Islet precursor cell (in vitro differentiated cells): ENCODE measurements at regions not wholly inside any gene's neighbourhood (a gene's known extent, or its start where the extent isn't known, plus 50 kb on each side); places are given as distances from the start of the nearest gene placed in this dataset.
A peak's percentile ranks its signal among the peaks of the same experiment; 100 is the strongest.

ENCODE experiments used
- DNase-seq: peaks from one replicate; pipeline ENCODE4 v3.0.0-alpha.2; 2018

- DNase-seq, result no peak
Observed at GRCh38 chr9:12934545-12935272, 159.9 kb downstream of the LURAP1L start.

GRCh38 chr9:12935714-12936113 is 160.9 kb downstream of the LURAP1L start:
- DNase-seq, result no peak

GRCh38 chr9:12954441-12954840 is 179.6 kb downstream of the LURAP1L start:
- no peak for DNase-seq

- DNase-seq, result peak; percentile 94
Observed at GRCh38 chr9:12955510-12956163, 180.8 kb downstream of the LURAP1L start.

DNA sequence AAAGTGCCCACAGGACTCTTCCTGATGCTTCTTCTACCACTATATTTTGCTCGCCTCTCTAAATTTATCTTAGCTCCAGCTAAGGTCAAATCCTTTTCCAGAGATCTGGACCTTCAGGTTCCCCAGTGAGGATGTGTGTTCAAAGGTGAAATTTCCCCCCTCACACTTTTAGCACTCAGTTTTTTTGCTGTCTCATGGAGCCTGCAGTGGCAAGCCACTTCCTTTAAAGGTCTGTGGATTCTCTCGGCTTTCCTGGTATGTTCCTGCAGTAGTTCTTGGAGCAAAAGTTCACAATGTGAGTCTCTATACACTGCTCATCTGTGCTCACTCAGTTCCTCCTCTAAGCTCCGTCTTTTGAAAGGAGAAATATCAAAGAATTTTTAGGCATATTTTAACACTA is 181.4 kb downstream of the LURAP1L start:
- peak; percentile 66 for DNase-seq

DNA sequence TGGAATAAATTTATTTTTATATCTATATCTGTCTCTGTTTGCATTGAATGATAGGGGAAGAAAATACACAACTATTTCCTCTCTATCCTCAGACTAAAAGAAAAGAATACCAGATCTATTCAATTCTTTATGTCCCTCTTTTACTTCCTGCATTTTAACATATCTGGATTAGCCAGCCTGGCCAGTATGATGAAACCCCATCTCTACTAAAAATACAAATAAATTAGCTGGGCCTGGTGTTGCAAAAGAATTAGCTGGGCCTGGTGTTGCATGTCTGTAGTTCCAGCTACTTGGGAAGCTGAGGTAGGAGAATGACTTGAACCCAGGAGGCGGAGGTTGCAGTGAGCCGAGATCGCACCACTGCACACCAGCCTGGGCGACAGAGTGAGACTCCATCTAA is 182.0 kb downstream of the LURAP1L start:
- DNase-seq, result no peak

- no peak for DNase-seq
Observed at GRCh38 chr9:12958279-12958678, 183.5 kb downstream of the LURAP1L start.

DNA sequence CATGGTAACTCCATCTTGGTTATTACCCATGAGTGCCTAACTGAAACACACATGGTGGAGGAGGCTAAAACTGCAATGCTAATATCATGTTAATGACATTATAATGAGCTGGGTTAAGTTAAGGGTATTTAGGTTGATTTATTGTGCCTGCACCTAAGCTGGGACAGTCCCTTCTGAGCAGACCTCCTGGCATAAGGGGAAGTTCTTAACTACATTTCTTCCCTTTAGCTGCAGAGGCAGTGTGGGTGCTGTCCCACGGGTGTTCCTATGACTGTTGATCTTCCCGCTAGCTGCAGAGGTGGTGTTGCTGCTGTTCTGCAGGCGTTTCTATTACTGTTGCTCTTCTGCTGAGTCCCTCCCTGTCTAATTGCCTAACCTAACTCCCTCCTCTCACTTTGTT is 183.9 kb downstream of the LURAP1L start:
- DNase-seq, result no peak

GRCh38 chr9:12961276-12961809 is 186.5 kb downstream of the LURAP1L start:
- no peak for DNase-seq

- no peak for DNase-seq
Observed at GRCh38 chr9:12963537-12963936, 188.7 kb downstream of the LURAP1L start.

GRCh38 chr9:12964271-12964670 is 189.5 kb downstream of the LURAP1L start:
- DNase-seq, result no peak

DNA sequence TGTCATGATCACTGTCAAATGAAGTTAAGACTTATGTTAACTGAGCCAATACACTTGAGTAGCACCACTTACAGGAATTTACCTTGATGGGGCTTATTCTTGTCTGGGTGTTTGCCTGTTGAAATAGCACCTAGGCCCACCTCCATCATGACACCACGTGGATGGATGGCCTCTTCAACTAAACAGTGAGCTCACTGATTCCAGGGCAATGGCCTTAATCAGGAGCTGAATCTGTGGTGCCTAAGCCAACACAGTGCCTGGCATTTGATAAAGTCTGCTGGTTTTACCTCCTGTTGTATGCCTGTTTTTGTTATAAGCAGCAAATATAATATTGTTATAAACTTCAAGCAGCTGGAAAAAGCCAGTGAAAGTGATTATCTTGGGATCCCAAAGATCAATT is 190.5 kb downstream of the LURAP1L start:
- DNase-seq, result no peak

DNA sequence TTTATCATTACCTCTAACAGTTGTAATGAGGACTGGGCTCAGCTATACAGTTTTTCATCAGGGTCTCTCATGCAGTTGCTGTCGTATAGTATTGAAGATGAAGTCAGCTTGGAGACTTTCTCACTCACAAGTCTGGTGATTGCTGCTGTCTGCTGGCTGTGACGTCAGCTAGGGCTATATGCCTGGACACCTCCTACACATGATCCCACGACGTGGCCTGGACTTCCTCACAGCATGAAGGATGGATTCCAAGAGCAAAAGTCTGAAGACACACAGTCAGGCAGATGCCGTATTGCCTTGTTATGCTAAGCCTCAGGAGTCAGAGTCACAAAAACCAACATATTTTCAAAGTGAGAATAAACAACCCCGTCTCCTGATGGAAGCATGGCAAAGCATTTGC is 193.3 kb downstream of the LURAP1L start:
- peak; percentile 96 for DNase-seq

GRCh38 chr9:12972608-12973589 is 198.1 kb downstream of the LURAP1L start:
- peak; percentile 74 for DNase-seq

GRCh38 chr9:12973710-12974109 is 198.9 kb downstream of the LURAP1L start:
- no peak for DNase-seq

DNA sequence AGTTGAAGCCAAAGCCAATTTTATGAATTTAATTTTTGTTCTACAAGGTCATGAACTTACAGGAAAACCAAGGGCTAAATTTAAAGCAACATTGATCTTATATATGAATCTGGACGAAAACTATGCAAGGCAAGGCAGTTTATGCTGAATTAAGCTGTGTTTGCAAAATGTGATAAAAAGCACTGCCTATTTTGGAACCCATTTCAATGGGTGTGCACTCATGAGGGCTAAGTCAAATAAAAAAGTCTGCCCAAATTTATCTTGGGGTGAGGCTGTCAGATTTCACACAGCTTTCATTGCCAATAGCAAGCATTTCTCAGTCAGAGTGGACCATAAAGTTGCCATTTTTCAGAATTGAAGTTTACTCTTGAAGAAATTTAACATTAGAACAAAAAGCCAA is 199.9 kb downstream of the LURAP1L start:
- DNase-seq, result no peak

DNA sequence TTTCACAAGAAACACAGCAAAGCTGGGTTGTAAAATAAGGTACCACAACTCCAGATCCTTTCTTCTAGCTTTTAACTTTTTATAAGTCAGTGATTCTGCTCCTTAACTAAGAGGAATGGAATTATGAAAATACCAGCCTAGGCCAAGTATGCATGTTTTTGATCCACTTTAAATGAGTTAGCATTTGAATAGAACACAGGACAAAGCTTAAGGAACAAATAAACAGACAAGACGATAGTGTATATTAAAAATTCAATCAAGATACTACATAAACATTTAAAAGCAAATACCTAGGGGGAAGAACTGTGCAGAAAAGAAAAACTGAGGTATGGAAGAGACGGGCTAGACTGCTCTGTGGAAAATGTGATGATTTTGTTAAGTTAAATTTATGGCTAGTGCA is 200.7 kb downstream of the LURAP1L start:
- DNase-seq, result no peak

DNA sequence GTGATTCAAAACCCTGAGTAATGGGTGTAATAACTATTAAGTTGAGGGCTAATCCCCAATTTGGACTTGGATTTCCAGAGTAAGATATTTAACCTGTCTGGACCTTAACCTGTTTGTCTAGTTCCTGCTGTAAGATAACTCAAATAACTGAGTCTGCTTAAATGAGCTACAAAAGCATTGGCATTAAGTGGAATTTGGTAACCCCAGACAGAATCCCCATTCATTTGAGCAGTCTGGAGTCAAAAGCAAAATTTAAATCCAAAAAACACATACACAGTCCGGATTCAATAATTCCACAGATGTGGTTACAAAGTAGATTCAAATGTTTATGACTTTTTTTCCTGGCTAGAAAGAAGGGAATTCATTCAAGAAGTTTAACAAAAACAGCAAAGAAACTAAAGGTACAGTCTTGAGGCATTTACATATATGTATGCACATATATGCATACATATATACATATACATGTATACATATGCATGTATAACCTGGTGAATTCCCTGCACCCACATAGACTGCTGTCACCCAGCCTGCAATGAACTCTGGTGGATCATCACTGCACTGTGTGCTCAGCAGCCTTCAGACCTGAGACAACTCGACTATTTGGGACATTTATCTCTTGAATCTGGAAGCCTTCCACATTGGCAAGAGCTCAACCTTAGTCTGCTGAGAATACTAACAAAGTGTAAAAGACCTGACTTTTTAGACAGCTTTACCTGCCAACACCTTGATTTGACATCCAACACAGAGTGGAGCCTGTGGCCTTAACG is 205.4 kb downstream of the LURAP1L start:
- no peak for DNase-seq

DNA sequence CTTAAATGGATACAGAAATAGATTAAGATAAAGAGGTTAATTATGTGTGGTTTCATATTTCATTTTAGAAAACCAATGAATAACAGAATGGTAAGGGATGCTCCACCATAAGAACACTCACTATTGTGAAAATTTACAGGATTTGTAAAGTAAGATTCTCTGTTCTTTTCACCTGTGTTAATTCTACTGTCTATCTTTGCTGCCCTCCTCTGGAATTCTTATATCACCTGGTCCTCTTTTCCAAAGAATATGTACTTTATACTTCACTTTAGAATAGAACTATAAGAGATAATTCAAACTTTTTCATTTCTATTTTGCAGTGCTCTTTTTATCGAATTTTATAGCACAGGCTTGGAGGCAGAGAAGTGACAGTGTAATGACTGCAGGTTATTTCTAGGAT is 213.4 kb downstream of the LURAP1L start:
- DNase-seq, result no peak

DNA sequence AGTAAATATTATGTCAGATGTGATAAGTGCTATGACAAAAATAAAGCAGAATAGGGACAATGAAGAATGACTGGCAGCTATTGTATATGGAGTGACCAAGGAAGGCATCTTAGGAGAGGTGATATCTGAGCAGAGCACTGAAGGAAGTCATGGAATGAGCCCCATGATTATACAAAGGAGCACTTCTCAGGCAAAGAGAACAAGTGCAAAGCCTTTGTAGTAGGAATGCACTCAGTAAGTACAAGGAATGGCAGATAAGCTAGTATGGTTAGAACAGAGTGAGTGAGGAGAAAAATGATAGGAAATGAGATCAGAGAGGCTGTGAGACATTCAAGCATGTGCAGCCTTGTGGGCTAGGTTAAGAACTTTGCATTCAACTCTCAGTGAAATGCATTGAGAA is 214.8 kb downstream of the LURAP1L start:
- no peak for DNase-seq

GRCh38 chr9:12993466-12993865 is 218.6 kb downstream of the LURAP1L start:
- DNase-seq, result no peak

- DNase-seq, result no peak
Observed at GRCh38 chr9:12997009-12997408, 222.2 kb downstream of the LURAP1L start.
